ENCODE measurements at regions not wholly inside any gene's neighbourhood (a gene's known extent, or its start where the extent isn't known, plus 50 kb on each side); places are given as distances from the start of the nearest gene placed in this dataset.

- FAIRE-seq, result peak; percentile 32
- H3K4me3 Mint-ChIP-seq (ENCODE audit: unreplicated experiment), result no peak overlapping the region
Observed at GRCh38 chr3:99250272-99250671, 348.8 kb upstream of the DCBLD2 start.

DNA sequence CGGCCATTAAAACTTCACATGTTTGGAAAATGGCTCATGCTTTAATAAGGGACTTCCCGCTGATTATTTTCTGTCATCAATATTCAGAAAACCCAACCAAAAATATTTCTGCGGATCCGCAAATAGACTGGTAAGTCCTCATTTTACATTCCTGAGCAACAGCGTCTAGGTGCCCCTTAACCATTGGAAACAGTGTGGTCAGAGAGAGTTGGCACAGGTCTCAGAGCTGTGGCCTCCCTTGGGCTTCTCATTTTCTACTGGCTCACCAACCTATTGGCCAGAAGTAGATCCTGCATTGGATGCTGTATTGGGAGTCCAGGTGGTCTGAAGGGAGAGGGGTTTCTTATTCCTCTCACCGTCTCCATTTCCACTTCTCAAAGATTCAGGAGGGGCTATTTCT, 348.1 kb upstream of the DCBLD2 start:
- Mint-ChIP-seq H3K27me3 (ENCODE audit: low read depth, unreplicated experiment) (no peaks in the 10 kb centered on the region), H3K36me3 (ENCODE audit: low read depth, unreplicated experiment) (no peaks in the 10 kb centered on the region), H3K9me3 (ENCODE audit: unreplicated experiment) (peaks cover 1% of the 10 kb centered on the region), H3K4me3 (ENCODE audit: unreplicated experiment) (no peak overlapping the region), H3K27ac (ENCODE audit: unreplicated experiment) (no peak overlapping the region), H3K4me1 (ENCODE audit: low read depth, unreplicated experiment) (peaks cover 14% of the 10 kb centered on the region)
- H3K36me3 ChIP-seq (ENCODE audit: insufficient read depth, low read length), result no peaks in the 10 kb centered on the region
- H3K9me3 ChIP-seq (ENCODE audit: insufficient read depth, low read depth, low read length), result no peaks in the 10 kb centered on the region
- H3K4me1 ChIP-seq (ENCODE audit: insufficient read depth, low read length), result peaks cover 21% of the 10 kb centered on the region
- TF ChIP-seq, protein P1, sequence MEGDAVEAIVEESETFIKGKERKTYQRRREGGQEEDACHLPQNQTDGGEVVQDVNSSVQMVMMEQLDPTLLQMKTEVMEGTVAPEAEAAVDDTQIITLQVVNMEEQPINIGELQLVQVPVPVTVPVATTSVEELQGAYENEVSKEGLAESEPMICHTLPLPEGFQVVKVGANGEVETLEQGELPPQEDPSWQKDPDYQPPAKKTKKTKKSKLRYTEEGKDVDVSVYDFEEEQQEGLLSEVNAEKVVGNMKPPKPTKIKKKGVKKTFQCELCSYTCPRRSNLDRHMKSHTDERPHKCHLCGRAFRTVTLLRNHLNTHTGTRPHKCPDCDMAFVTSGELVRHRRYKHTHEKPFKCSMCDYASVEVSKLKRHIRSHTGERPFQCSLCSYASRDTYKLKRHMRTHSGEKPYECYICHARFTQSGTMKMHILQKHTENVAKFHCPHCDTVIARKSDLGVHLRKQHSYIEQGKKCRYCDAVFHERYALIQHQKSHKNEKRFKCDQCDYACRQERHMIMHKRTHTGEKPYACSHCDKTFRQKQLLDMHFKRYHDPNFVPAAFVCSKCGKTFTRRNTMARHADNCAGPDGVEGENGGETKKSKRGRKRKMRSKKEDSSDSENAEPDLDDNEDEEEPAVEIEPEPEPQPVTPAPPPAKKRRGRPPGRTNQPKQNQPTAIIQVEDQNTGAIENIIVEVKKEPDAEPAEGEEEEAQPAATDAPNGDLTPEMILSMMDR (IDR thresholded peaks at IDR 0.05; ENCODE audit: insufficient read depth, low read depth, low read length), result no peak
- no peak for TF ChIP-seq EZH2 (IDR thresholded peaks at IDR 0.05; ENCODE audit: insufficient read depth, low read length)
- H3K4me2 ChIP-seq (ENCODE audit: low read length), result peak overlapping the region; percentile 14
- H4K20me1 ChIP-seq (ENCODE audit: insufficient read depth, low read length), result no peaks in the 10 kb centered on the region
- DNase-seq (ENCODE audit: low read depth), result peak; percentile 70
- H3K9ac ChIP-seq (ENCODE audit: low read length), result no peak overlapping the region
- FAIRE-seq, result no peak
- H3K27ac ChIP-seq (ENCODE audit: low read depth, low read length), result no peak overlapping the region
- no peak overlapping the region for H2AFZ ChIP-seq (ENCODE audit: low read depth, low read length)
- no peak overlapping the region for H3K4me3 ChIP-seq (ENCODE audit: insufficient read depth, low read depth, low read length)
- no peaks in the 10 kb centered on the region for H3K79me2 ChIP-seq (ENCODE audit: insufficient read depth, low read length)
- no peaks in the 10 kb centered on the region for H3K27me3 ChIP-seq (ENCODE audit: insufficient read depth, low read length)

More at GRCh38 chr3:99250272-99250671, 348.8 kb upstream of the DCBLD2 start:
- H3K79me2 ChIP-seq (ENCODE audit: insufficient read depth, low read length), result no peaks in the 10 kb centered on the region
- Mint-ChIP-seq H3K4me1 (ENCODE audit: low read depth, unreplicated experiment) (peaks cover 14% of the 10 kb centered on the region), H3K9me3 (ENCODE audit: unreplicated experiment) (no peaks in the 10 kb centered on the region), H3K36me3 (ENCODE audit: low read depth, unreplicated experiment) (no peaks in the 10 kb centered on the region), H3K27me3 (ENCODE audit: low read depth, unreplicated experiment) (no peaks in the 10 kb centered on the region), H3K27ac (ENCODE audit: unreplicated experiment) (no peak overlapping the region)
- H3K9me3 ChIP-seq (ENCODE audit: insufficient read depth, low read depth, low read length), result no peaks in the 10 kb centered on the region
- TF ChIP-seq EZH2 (IDR thresholded peaks at IDR 0.05; ENCODE audit: insufficient read depth, low read length), result no peak
- TF ChIP-seq, protein P1 (IDR thresholded peaks at IDR 0.05; ENCODE audit: insufficient read depth, low read depth, low read length), result no peak
- H3K4me3 ChIP-seq (ENCODE audit: insufficient read depth, low read depth, low read length), result no peak overlapping the region
- H3K9ac ChIP-seq (ENCODE audit: low read length), result no peak overlapping the region
- H2AFZ ChIP-seq (ENCODE audit: low read depth, low read length), result no peak overlapping the region
- H3K4me1 ChIP-seq (ENCODE audit: insufficient read depth, low read length), result peaks cover 21% of the 10 kb centered on the region
- peak; percentile 89 for DNase-seq (ENCODE audit: low read depth)
- H4K20me1 ChIP-seq (ENCODE audit: insufficient read depth, low read length), result no peaks in the 10 kb centered on the region
- peak overlapping the region; percentile 14 for H3K4me2 ChIP-seq (ENCODE audit: low read length)
- H3K36me3 ChIP-seq (ENCODE audit: insufficient read depth, low read length), result no peaks in the 10 kb centered on the region
- no peak overlapping the region for H3K27ac ChIP-seq (ENCODE audit: low read depth, low read length)
- H3K27me3 ChIP-seq (ENCODE audit: insufficient read depth, low read length), result no peaks in the 10 kb centered on the region

GRCh38 chr3:99248913-99249312, 347.4 kb upstream of the DCBLD2 start:
- Histone ChIP-seq H4K20me1 (ENCODE audit: insufficient read depth, low read length) (no peaks in the 10 kb centered on the region), H3K27me3 (ENCODE audit: insufficient read depth, low read length) (no peaks in the 10 kb centered on the region), H3K4me1 (ENCODE audit: insufficient read depth, low read length) (peaks cover 21% of the 10 kb centered on the region), H3K27ac (ENCODE audit: low read depth, low read length) (peak overlapping the region; percentile 16), H2AFZ (ENCODE audit: low read depth, low read length) (no peak overlapping the region), H3K9me3 (ENCODE audit: insufficient read depth, low read depth, low read length) (no peaks in the 10 kb centered on the region), H3K4me2 (ENCODE audit: low read length) (no peak overlapping the region), H3K4me3 (ENCODE audit: insufficient read depth, low read depth, low read length) (no peak overlapping the region), H3K36me3 (ENCODE audit: insufficient read depth, low read length) (no peaks in the 10 kb centered on the region), H3K79me2 (ENCODE audit: insufficient read depth, low read length) (no peaks in the 10 kb centered on the region), H3K9ac (ENCODE audit: low read length) (no peak overlapping the region)
- DNase-seq (ENCODE audit: low read depth), result peak; percentile 25
- Mint-ChIP-seq H3K4me3 (ENCODE audit: unreplicated experiment) (no peak overlapping the region), H3K9me3 (ENCODE audit: unreplicated experiment) (peaks cover 1% of the 10 kb centered on the region), H3K36me3 (ENCODE audit: low read depth, unreplicated experiment) (no peaks in the 10 kb centered on the region), H3K4me1 (ENCODE audit: low read depth, unreplicated experiment) (peaks cover 14% of the 10 kb centered on the region), H3K27ac (ENCODE audit: unreplicated experiment) (no peak overlapping the region), H3K27me3 (ENCODE audit: low read depth, unreplicated experiment) (no peaks in the 10 kb centered on the region)
- TF ChIP-seq, protein P1 (IDR thresholded peaks at IDR 0.05; ENCODE audit: insufficient read depth, low read depth, low read length), result no peak
- peak; percentile 20 for FAIRE-seq
